T-cell (primary cell): ENCODE measurements at regions not wholly inside any gene's neighbourhood (a gene's known extent, or its start where the extent isn't known, plus 50 kb on each side); places are given as distances from the start of the nearest gene placed in this dataset.
"Not testable (repeated sequence)": the region's sequence is repeated elsewhere in the genome, so short reads cannot be mapped to it uniquely, and the experiment has no call there.

Source experiments
- ATAC-seq, 4 experiments: fragments of 200-7000 bp in 3 of 4; fragments of 150-1000 bp in 1 of 4; cut with Tn5 transposase; replicated peaks in 1 of 4; 1 replicate in 3 of 4; 2 replicates in 1 of 4; pipeline ENCODE4 v1.10.0; 2021; ENCODE audit warnings: moderate library complexity in 3 of 4, mild to moderate bottlenecking in 2 of 4, moderate number of reproducible peaks in 1 of 4
- CTCF ChIA-PET, 2 donors: fragments of 300-600 bp; sonication (Branson Sonifier 250); formaldehyde crosslinking; loops; one replicate each; lab custom pipeline; 2022; ENCODE audit warnings: antibody characterized with exemption in 2 of 2; lab: Charles Lee
- POLR2A ChIA-PET, 2 donors: fragments of 300-600 bp; sonication (Branson Sonifier 250); formaldehyde crosslinking; loops; one replicate each; lab custom pipeline; 2022; ENCODE audit warnings: antibody characterized with exemption in 2 of 2; lab: Charles Lee
- DNase-seq, 35 experiments: peaks; one replicate each; pipeline versions ENCODE4 v3.0.0 to v3.0.0-alpha.2; 2013 to 2023
- H3K27ac ChIP-seq: one replicate; pipeline ENCODE4 v1.5.1; 2013; ENCODE audit warnings: low read length
- H3K27me3 ChIP-seq, 2 experiments: replicated peaks in 1 of 2; 1 replicate in 1 of 2; 2 replicates in 1 of 2; pipeline versions ENCODE4 v1.6.1 to v1.7.0; 2013; ENCODE audit warnings: low read length in 1 of 2, mixed read lengths in 1 of 2; ENCODE audit not compliant: control insufficient read depth in 2 of 2, insufficient read depth in 2 of 2; ENCODE audit errors: extremely low read depth in 1 of 2
- H3K36me3 ChIP-seq, 2 donors: 1 replicate in 1 of 2; 2 replicates in 1 of 2; pipeline versions ENCODE4 v1.6.1 to v1.7.0; 2013; ENCODE audit warnings: low read length in 1 of 2; ENCODE audit not compliant: control insufficient read depth in 2 of 2, insufficient read depth in 1 of 2; ENCODE audit errors: extremely low read depth in 1 of 2
- H3K4me1 ChIP-seq, 2 experiments: 1 replicate in 1 of 2; 2 replicates in 1 of 2; pipeline versions ENCODE4 v1.6.1 to v1.7.0; 2013; ENCODE audit warnings: low read length in 2 of 2, mixed read lengths in 1 of 2; ENCODE audit not compliant: insufficient read depth in 2 of 2, control insufficient read depth in 1 of 2; ENCODE audit errors: extremely low read depth in 1 of 2
- H3K4me3 ChIP-seq, 2 donors: 1 replicate in 1 of 2; 2 replicates in 1 of 2; pipeline versions ENCODE4 v1.5.1 to v1.7.0; 2013; ENCODE audit warnings: mild to moderate bottlenecking in 2 of 2, low read length in 1 of 2, moderate library complexity in 1 of 2; ENCODE audit not compliant: control insufficient read depth in 1 of 2; ENCODE audit errors: extremely low read depth in 1 of 2
- H3K9me3 ChIP-seq: 2 replicates; pipeline ENCODE4 v1.7.0; 2013
- H3K27ac Mint-ChIP-seq, 2 donors: one replicate each; pipeline ENCODE4 v1.8.0; 2020 to 2021; ENCODE audit warnings: mild to moderate bottlenecking in 2 of 2, mixed read lengths in 2 of 2
- H3K27me3 Mint-ChIP-seq, 2 donors: one replicate each; pipeline ENCODE4 v1.8.0; 2021 to 2022; ENCODE audit warnings: mixed read lengths in 2 of 2
- H3K36me3 Mint-ChIP-seq: one replicate; pipeline ENCODE4 v1.8.0; 2021; ENCODE audit warnings: mixed read lengths
- H3K4me1 Mint-ChIP-seq, 3 donors: one replicate each; pipeline ENCODE4 v1.8.0; 2020 to 2022; ENCODE audit warnings: mixed read lengths in 3 of 3, mild to moderate bottlenecking in 1 of 3
- H3K4me3 Mint-ChIP-seq, 3 donors: one replicate each; pipeline ENCODE4 v1.8.0; 2020 to 2022; ENCODE audit warnings: mild to moderate bottlenecking in 3 of 3, mixed read lengths in 3 of 3, moderate library complexity in 3 of 3
- H3K9me3 Mint-ChIP-seq, 3 donors: one replicate each; pipeline ENCODE4 v1.8.0; 2020 to 2022; ENCODE audit warnings: mixed read lengths in 3 of 3
- WGBS: methylation state at CpG from one replicate; pipeline ENCODE4 v1.1.5; 2013; ENCODE audit warnings: missing lambda C conversion rate; ENCODE audit not compliant: insufficient coverage; 5-methylcytosine and 5-hydroxymethylcytosine counted together

GRCh38 chr11:13154374-13154773, 123.2 kb upstream of the BMAL1 start:
- CTCF ChIA-PET, H3K36me3 ChIP-seq, ATAC-seq, H3K9me3 ChIP-seq, POLR2A ChIA-PET, H3K4me1 ChIP-seq, H3K4me3 ChIP-seq, H3K4me3 Mint-ChIP-seq, H3K4me1 Mint-ChIP-seq, H3K27ac Mint-ChIP-seq, DNase-seq, H3K36me3 Mint-ChIP-seq, H3K27ac ChIP-seq, H3K27me3 ChIP-seq: not testable (repeated sequence)
- Mint-ChIP-seq H3K9me3 (peaks cover 4 to 23% (median 9%) of the 10 kb centered on the region in 3 donors), H3K27me3 (peaks cover 15 to 31% of the 10 kb centered on the region in 2 donors)
- WGBS = no CpG with 5 or more reads among the region's 1 CpG

GRCh38 chr11:13160346-13160745, 117.2 kb upstream of the BMAL1 start:
- H3K27me3 Mint-ChIP-seq = peaks cover 5 to 24% of the 10 kb centered on the region in 2 donors
- no peaks in the 10 kb centered on the region for H3K36me3 Mint-ChIP-seq
- no peak overlapping the region for H3K27ac Mint-ChIP-seq
- CTCF ChIA-PET = interaction anchor here in 1 of 2 donors (0.6 kb wide), 1 partner anchor 10 kb away, joined by 3 read pairs; no protein-coding TSS in a partner anchor
- no peak overlapping the region for H3K4me3 ChIP-seq
- H3K27me3 ChIP-seq = no peaks in the 10 kb centered on the region
- H3K9me3 ChIP-seq = no peaks in the 10 kb centered on the region
- no peak for DNase-seq
- POLR2A ChIA-PET = no interaction called here
- no peaks in the 10 kb centered on the region for H3K36me3 ChIP-seq
- ATAC-seq = no peak
- H3K4me3 Mint-ChIP-seq = no peak overlapping the region
- 71% methylated on average over 7 of the region's 7 CpGs for WGBS
- no peaks in the 10 kb centered on the region for H3K4me1 Mint-ChIP-seq
- no peak overlapping the region for H3K27ac ChIP-seq
- H3K4me1 ChIP-seq = no peaks in the 10 kb centered on the region
- peaks cover 4 to 23% (median 9%) of the 10 kb centered on the region in 3 donors for H3K9me3 Mint-ChIP-seq

- peaks cover 5 to 24% of the 10 kb centered on the region in 2 donors for H3K27me3 Mint-ChIP-seq
- H3K36me3 ChIP-seq = no peaks in the 10 kb centered on the region
- WGBS = 80% methylated on average over 1 of the region's 4 CpGs
- no peaks in the 10 kb centered on the region for H3K27me3 ChIP-seq
- ATAC-seq (no peak), DNase-seq (no peak)
- H3K4me3 ChIP-seq = no peak overlapping the region
- H3K9me3 ChIP-seq = no peaks in the 10 kb centered on the region
- ChIA-PET POLR2A (no interaction called here), CTCF (interaction anchor here in 1 of 2 donors (0.6 kb wide), 1 partner anchor 9 kb away, joined by 3 read pairs; no protein-coding TSS in a partner anchor)
- no peak overlapping the region for H3K4me3 Mint-ChIP-seq
- no peaks in the 10 kb centered on the region for H3K4me1 ChIP-seq
- H3K27ac Mint-ChIP-seq = no peak overlapping the region
- H3K4me1 Mint-ChIP-seq = no peaks in the 10 kb centered on the region
- peaks cover 4 to 18% (median 9%) of the 10 kb centered on the region in 3 donors for H3K9me3 Mint-ChIP-seq
- H3K36me3 Mint-ChIP-seq = no peaks in the 10 kb centered on the region
- H3K27ac ChIP-seq = no peak overlapping the region
Measured at GRCh38 chr11:13160806-13161205, 116.8 kb upstream of the BMAL1 start.

- H3K9me3 ChIP-seq = no peaks in the 10 kb centered on the region
- H3K36me3 ChIP-seq = no peaks in the 10 kb centered on the region
- 57% methylated on average over 2 of the region's 2 CpGs for WGBS
- Mint-ChIP-seq H3K36me3 (no peaks in the 10 kb centered on the region), H3K4me3 (no peak overlapping the region), H3K27me3 (peaks cover 4 to 20% of the 10 kb centered on the region in 2 donors), H3K4me1 (no peaks in the 10 kb centered on the region), H3K27ac (no peak overlapping the region), H3K9me3 (peaks cover 0 to 5% (median 3%) of the 10 kb centered on the region in 3 donors)
- CTCF ChIA-PET = no interaction called here
- H3K4me1 ChIP-seq = no peaks in the 10 kb centered on the region
- ATAC-seq (no peak), DNase-seq (no peak)
- POLR2A ChIA-PET = no interaction called here
- H3K27ac ChIP-seq = no peak overlapping the region
- no peak overlapping the region for H3K4me3 ChIP-seq
- peaks cover 0 to under 1% of the 10 kb centered on the region in 2 experiments for H3K27me3 ChIP-seq
Measured at GRCh38 chr11:13163158-13163557, 114.4 kb upstream of the BMAL1 start.

GRCh38 chr11:13166036-13166435, 111.6 kb upstream of the BMAL1 start:
- WGBS = 30% methylated on average over 1 of the region's 1 CpG
- no peaks in the 10 kb centered on the region for H3K9me3 Mint-ChIP-seq
- ATAC-seq = no peak

GRCh38 chr11:13168271-13168670, 109.3 kb upstream of the BMAL1 start:
- H3K4me3 Mint-ChIP-seq = no peak overlapping the region
- 76% methylated on average over 2 of the region's 4 CpGs for WGBS
- POLR2A ChIA-PET = no interaction called here
- Histone ChIP-seq H3K36me3 (no peaks in the 10 kb centered on the region), H3K27me3 (peaks cover 0 to 3% of the 10 kb centered on the region in 2 experiments), H3K27ac (no peak overlapping the region), H3K4me3 (no peak overlapping the region), H3K9me3 (no peaks in the 10 kb centered on the region), H3K4me1 (no peaks in the 10 kb centered on the region)
- peaks cover 17% of the 10 kb centered on the region in 2 donors for H3K27me3 Mint-ChIP-seq
- no peaks in the 10 kb centered on the region for H3K4me1 Mint-ChIP-seq
- no peaks in the 10 kb centered on the region for H3K36me3 Mint-ChIP-seq
- CTCF ChIA-PET = no interaction called here
- no peak for DNase-seq
- H3K27ac Mint-ChIP-seq = no peak overlapping the region
- no peak for ATAC-seq
- H3K9me3 Mint-ChIP-seq = no peaks in the 10 kb centered on the region

More at GRCh38 chr11:13166036-13166435, 111.6 kb upstream of the BMAL1 start:
- Histone ChIP-seq H3K27ac (no peak overlapping the region), H3K4me3 (no peak overlapping the region), H3K9me3 (no peaks in the 10 kb centered on the region), H3K4me1 (no peaks in the 10 kb centered on the region), H3K27me3 (peaks cover 0 to 3% of the 10 kb centered on the region in 2 experiments), H3K36me3 (no peaks in the 10 kb centered on the region)
- no peak overlapping the region for H3K27ac Mint-ChIP-seq
- no peak overlapping the region for H3K4me3 Mint-ChIP-seq
- ChIA-PET CTCF (no interaction called here), POLR2A (no interaction called here)
- peaks cover 10% of the 10 kb centered on the region in 2 donors for H3K27me3 Mint-ChIP-seq
- H3K36me3 Mint-ChIP-seq = no peaks in the 10 kb centered on the region
- H3K4me1 Mint-ChIP-seq = no peaks in the 10 kb centered on the region
- DNase-seq = no peak

- no peaks in the 10 kb centered on the region for H3K4me1 Mint-ChIP-seq
- H3K9me3 Mint-ChIP-seq = no peaks in the 10 kb centered on the region
- CTCF ChIA-PET = interaction anchor here in 1 of 2 donors (0.6 kb wide), 1 partner anchor 9 kb away, joined by 3 read pairs; no protein-coding TSS in a partner anchor
- no peaks in the 10 kb centered on the region for H3K4me1 ChIP-seq
- no peaks in the 10 kb centered on the region for H3K36me3 Mint-ChIP-seq
- H3K9me3 ChIP-seq = no peaks in the 10 kb centered on the region
- WGBS = no CpG with 5 or more reads among the region's 2 CpGs
- no peak overlapping the region for H3K27ac ChIP-seq
- POLR2A ChIA-PET = no interaction called here
- H3K27me3 ChIP-seq = peaks cover 0 to 3% of the 10 kb centered on the region in 2 experiments
- ATAC-seq (no peak), DNase-seq (no peak)
- no peaks in the 10 kb centered on the region for H3K36me3 ChIP-seq
- H3K27me3 Mint-ChIP-seq = peaks cover 17% of the 10 kb centered on the region in 2 donors
- no peak overlapping the region for H3K4me3 Mint-ChIP-seq
- no peak overlapping the region for H3K27ac Mint-ChIP-seq
- no peak overlapping the region for H3K4me3 ChIP-seq
Measured at GRCh38 chr11:13169709-13170108, 107.9 kb upstream of the BMAL1 start.
